Neural cell (in vitro differentiated cells): ENCODE measurements at regions not wholly inside any gene's neighbourhood (a gene's known extent, or its start where the extent isn't known, plus 50 kb on each side); places are given as distances from the start of the nearest gene placed in this dataset.

ENCODE experiments used
- H2AFZ ChIP-seq: fragments of 200-600, 300-800 bp; sonication (generic), shearing (Covaris generic); 2 replicates; pipeline ENCODE4 v1.6.0; 2014; ENCODE audit warnings: low read depth, mild to moderate bottlenecking, antibody characterized with exemption, low read length, moderate library complexity
- H3F3A ChIP-seq: fragments of 200-600 bp; shearing (Covaris generic); 2 replicates; pipeline ENCODE4 v1.6.1; 2016; ENCODE audit warnings: mild to moderate bottlenecking, moderate library complexity, mixed read lengths, antibody characterized with exemption, low read length; ENCODE audit not compliant: insufficient read depth, poor library complexity, severe bottlenecking
- H3K27ac ChIP-seq: fragments of 200-600, 300-800 bp; sonication (generic), shearing (Covaris generic); 2 replicates; pipeline ENCODE4 v1.5.1; 2014; ENCODE audit warnings: mild to moderate bottlenecking, low read length, moderate library complexity
- H3K27me3 ChIP-seq: fragments of 300-800, 200-600 bp; sonication (generic), shearing (Covaris generic); 2 replicates; pipeline ENCODE4 v1.6.0; 2014; ENCODE audit warnings: mild to moderate bottlenecking, low read depth, low read length, moderate library complexity; ENCODE audit not compliant: insufficient read depth
- H3K36me3 ChIP-seq: fragments of 300-800, 200-600 bp; sonication (generic), shearing (Covaris generic); 2 replicates; pipeline ENCODE4 v1.5.1; 2014; ENCODE audit warnings: mild to moderate bottlenecking, antibody characterized with exemption, low read length, moderate library complexity; ENCODE audit not compliant: insufficient read depth
- H3K4me2 ChIP-seq: fragments of 300-800, 200-600 bp; sonication (generic), shearing (Covaris generic); 2 replicates; pipeline ENCODE4 v1.6.0; 2014; ENCODE audit warnings: mild to moderate bottlenecking, low read length
- H3K4me3 ChIP-seq: fragments of 300-800, 200-600 bp; sonication (generic), shearing (Covaris generic); 2 replicates; pipeline ENCODE4 v1.5.1; 2014; ENCODE audit warnings: mild to moderate bottlenecking, low read length, moderate library complexity
- H3K79me2 ChIP-seq: fragments of 200-600 bp; shearing (Covaris generic); replicated peaks from 2 replicates; pipeline ENCODE4 v1.6.0; 2014; ENCODE audit warnings: mild to moderate bottlenecking, low read length, moderate library complexity; ENCODE audit not compliant: insufficient read depth
- H3K9ac ChIP-seq: fragments of 300-800, 200-600 bp; sonication (generic), shearing (Covaris generic); 2 replicates; pipeline ENCODE4 v1.6.1; 2016; ENCODE audit warnings: mild to moderate bottlenecking, low read length, mixed read lengths
- H3K9me2 ChIP-seq: fragments of 200-600 bp; shearing (Covaris generic); 2 replicates; pipeline ENCODE4 v1.6.1; 2016; ENCODE audit warnings: mild to moderate bottlenecking, low read length, mixed read lengths; ENCODE audit not compliant: insufficient read depth
- H3K9me3 ChIP-seq: fragments of 200-600, 300-800 bp; sonication (generic), shearing (Covaris generic); 2 replicates; pipeline ENCODE4 v1.6.1; 2016; ENCODE audit warnings: mild to moderate bottlenecking, mixed run types, low read length, moderate library complexity, mixed read lengths
- H4K20me1 ChIP-seq: fragments of 200-600 bp; shearing (Covaris generic); 2 replicates; pipeline ENCODE4 v1.6.1; 2016; ENCODE audit warnings: mild to moderate bottlenecking, mixed run types; ENCODE audit not compliant: insufficient read depth
- EP300 ChIP-seq: fragments of 450-650 bp; conservative IDR thresholded peaks from 2 replicates; pipeline ENCODE4 v1.6.1; 2014; ENCODE audit warnings: antibody characterized with exemption, mild to moderate bottlenecking, moderate library complexity; ENCODE audit not compliant: poor library complexity, severe bottlenecking
- EZH2 ChIP-seq: fragments of 200-600, 300-800 bp; shearing (Covaris generic), sonication (generic); IDR thresholded peaks from 2 replicates; pipeline ENCODE4 v1.6.1; 2014; ENCODE audit warnings: antibody characterized with exemption, low read length, borderline replicate concordance, mild to moderate bottlenecking; ENCODE audit not compliant: insufficient read depth, poor library complexity, severe bottlenecking
- MXI1 ChIP-seq: fragments of 450-650 bp; conservative IDR thresholded peaks from 2 replicates; pipeline ENCODE4 v1.6.1; 2014; ENCODE audit warnings: antibody characterized with exemption, mild to moderate bottlenecking; ENCODE audit not compliant: poor library complexity, severe bottlenecking
- POLR2AphosphoS5 ChIP-seq: IDR thresholded peaks from 2 replicates; pipeline ENCODE4 v1.6.1; 2012
- RAD21 ChIP-seq: fragments of 450-650 bp; conservative IDR thresholded peaks from 2 replicates; pipeline ENCODE4 v1.6.1; 2014; ENCODE audit warnings: antibody characterized with exemption, mild to moderate bottlenecking, moderate library complexity
- SMC3 ChIP-seq: fragments of 450-650 bp; conservative IDR thresholded peaks from 2 replicates; pipeline ENCODE4 v1.6.1; 2014; ENCODE audit warnings: antibody characterized with exemption, mild to moderate bottlenecking, moderate library complexity; ENCODE audit not compliant: poor library complexity
- TAF1 ChIP-seq: IDR thresholded peaks from 2 replicates; pipeline ENCODE4 v1.6.1; 2012; ENCODE audit warnings: low read depth
- TF ChIP-seq, protein P1 (sequence below): fragments of 450-650 bp; IDR thresholded peaks from 2 replicates; pipeline ENCODE4 v1.5.1; 2014; ENCODE audit warnings: antibody characterized with exemption, mild to moderate bottlenecking, moderate library complexity; ENCODE audit not compliant: poor library complexity, severe bottlenecking
- TF ChIP-seq, protein P2 (sequence below): IDR thresholded peaks from 2 replicates; pipeline ENCODE4 v1.6.1; 2012; ENCODE audit warnings: borderline replicate concordance

DNA sequence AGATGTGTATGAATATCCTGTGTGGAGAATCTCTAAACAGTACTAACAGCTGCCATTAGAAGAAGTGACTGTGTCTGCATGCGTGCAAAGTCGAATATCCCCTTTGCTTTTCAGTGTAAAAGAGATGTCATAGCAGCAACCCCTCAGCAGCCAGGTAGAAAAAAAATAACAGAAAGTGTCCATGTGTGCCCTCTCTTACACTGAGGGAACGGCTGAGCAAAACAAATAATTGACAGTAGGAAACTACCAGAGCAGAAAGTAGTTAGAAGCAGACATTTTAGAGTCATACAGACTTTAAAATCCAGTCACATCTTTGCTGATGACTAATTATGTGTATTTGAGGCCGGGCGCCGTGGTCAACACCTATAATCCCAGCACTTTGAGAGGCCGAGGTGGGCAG is 370.8 kb downstream of the GPM6A start:
- Histone ChIP-seq H3K27ac (no peak overlapping the region), H4K20me1 (no peaks in the 10 kb centered on the region), H3K79me2 (no peaks in the 10 kb centered on the region), H3K4me2 (no peak overlapping the region), H3K9me3 (no peaks in the 10 kb centered on the region), H3K9me2 (no peaks in the 10 kb centered on the region), H2AFZ (no peak overlapping the region), H3K9ac (no peak overlapping the region), H3F3A (no peaks in the 10 kb centered on the region), H3K27me3 (no peaks in the 10 kb centered on the region), H3K36me3 (no peaks in the 10 kb centered on the region), H3K4me3 (no peak overlapping the region)
- TF ChIP-seq RAD21 (no peak), MXI1 (no peak), POLR2AphosphoS5 (no peak), EZH2 (no peak), SMC3 (no peak), EP300 (no peak), TAF1 (no peak)
- TF ChIP-seq, protein P1, sequence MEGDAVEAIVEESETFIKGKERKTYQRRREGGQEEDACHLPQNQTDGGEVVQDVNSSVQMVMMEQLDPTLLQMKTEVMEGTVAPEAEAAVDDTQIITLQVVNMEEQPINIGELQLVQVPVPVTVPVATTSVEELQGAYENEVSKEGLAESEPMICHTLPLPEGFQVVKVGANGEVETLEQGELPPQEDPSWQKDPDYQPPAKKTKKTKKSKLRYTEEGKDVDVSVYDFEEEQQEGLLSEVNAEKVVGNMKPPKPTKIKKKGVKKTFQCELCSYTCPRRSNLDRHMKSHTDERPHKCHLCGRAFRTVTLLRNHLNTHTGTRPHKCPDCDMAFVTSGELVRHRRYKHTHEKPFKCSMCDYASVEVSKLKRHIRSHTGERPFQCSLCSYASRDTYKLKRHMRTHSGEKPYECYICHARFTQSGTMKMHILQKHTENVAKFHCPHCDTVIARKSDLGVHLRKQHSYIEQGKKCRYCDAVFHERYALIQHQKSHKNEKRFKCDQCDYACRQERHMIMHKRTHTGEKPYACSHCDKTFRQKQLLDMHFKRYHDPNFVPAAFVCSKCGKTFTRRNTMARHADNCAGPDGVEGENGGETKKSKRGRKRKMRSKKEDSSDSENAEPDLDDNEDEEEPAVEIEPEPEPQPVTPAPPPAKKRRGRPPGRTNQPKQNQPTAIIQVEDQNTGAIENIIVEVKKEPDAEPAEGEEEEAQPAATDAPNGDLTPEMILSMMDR, result no peak
- TF ChIP-seq, protein P2, sequence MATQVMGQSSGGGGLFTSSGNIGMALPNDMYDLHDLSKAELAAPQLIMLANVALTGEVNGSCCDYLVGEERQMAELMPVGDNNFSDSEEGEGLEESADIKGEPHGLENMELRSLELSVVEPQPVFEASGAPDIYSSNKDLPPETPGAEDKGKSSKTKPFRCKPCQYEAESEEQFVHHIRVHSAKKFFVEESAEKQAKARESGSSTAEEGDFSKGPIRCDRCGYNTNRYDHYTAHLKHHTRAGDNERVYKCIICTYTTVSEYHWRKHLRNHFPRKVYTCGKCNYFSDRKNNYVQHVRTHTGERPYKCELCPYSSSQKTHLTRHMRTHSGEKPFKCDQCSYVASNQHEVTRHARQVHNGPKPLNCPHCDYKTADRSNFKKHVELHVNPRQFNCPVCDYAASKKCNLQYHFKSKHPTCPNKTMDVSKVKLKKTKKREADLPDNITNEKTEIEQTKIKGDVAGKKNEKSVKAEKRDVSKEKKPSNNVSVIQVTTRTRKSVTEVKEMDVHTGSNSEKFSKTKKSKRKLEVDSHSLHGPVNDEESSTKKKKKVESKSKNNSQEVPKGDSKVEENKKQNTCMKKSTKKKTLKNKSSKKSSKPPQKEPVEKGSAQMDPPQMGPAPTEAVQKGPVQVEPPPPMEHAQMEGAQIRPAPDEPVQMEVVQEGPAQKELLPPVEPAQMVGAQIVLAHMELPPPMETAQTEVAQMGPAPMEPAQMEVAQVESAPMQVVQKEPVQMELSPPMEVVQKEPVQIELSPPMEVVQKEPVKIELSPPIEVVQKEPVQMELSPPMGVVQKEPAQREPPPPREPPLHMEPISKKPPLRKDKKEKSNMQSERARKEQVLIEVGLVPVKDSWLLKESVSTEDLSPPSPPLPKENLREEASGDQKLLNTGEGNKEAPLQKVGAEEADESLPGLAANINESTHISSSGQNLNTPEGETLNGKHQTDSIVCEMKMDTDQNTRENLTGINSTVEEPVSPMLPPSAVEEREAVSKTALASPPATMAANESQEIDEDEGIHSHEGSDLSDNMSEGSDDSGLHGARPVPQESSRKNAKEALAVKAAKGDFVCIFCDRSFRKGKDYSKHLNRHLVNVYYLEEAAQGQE, result no peak

DNA sequence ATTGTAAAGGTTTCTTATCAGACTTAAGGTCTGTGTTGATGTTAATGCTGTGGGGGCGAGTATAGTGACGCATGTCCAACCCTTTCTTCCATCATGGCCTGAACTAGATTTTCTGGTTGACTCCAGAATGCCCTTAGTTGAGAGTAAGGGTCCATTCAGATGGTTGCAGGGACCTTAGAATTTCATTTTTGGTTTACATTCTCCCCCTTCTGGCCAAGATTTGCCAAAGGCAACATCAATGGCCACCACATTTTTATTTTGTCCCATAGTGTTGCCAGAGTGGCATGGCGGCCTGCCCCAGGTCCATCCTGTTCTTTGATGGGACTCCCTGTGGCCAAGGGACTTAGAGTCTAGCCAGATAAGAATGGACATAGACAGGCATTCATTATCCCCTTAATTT is 368.5 kb downstream of the GPM6A start:
- no peak overlapping the region for H3K4me2 ChIP-seq
- H3K9me2 ChIP-seq, result no peaks in the 10 kb centered on the region
- H3K9me3 ChIP-seq, result no peaks in the 10 kb centered on the region
- no peaks in the 10 kb centered on the region for H3K27me3 ChIP-seq
- no peaks in the 10 kb centered on the region for H3K79me2 ChIP-seq
- TF ChIP-seq EZH2, result no peak
- TF ChIP-seq, protein P1, result no peak
- TF ChIP-seq, protein P2, result no peak
- no peak for TF ChIP-seq POLR2AphosphoS5
- TF ChIP-seq TAF1, result no peak
- TF ChIP-seq EP300, result no peak
- no peak for TF ChIP-seq SMC3
- H2AFZ ChIP-seq, result no peak overlapping the region
- H3F3A ChIP-seq, result no peaks in the 10 kb centered on the region
- H3K4me3 ChIP-seq, result no peak overlapping the region
- no peak overlapping the region for H3K9ac ChIP-seq
- H3K27ac ChIP-seq, result no peak overlapping the region
- H3K36me3 ChIP-seq, result no peaks in the 10 kb centered on the region
- no peaks in the 10 kb centered on the region for H4K20me1 ChIP-seq
